GM23248 (cell line): ENCODE measurements at regions not wholly inside any gene's neighbourhood (a gene's known extent, or its start where the extent isn't known, plus 50 kb on each side); places are given as distances from the start of the nearest gene placed in this dataset.

Source experiments
- EZH2 ChIP-seq: fragments of 200-600 bp; sonication (generic); IDR thresholded peaks from 2 replicates; pipeline ENCODE4 v1.6.1; 2018; ENCODE audit warnings: antibody characterized with exemption, mild to moderate bottlenecking; ENCODE audit not compliant: insufficient read depth, poor library complexity, severe bottlenecking
- EZH2phosphoT487 ChIP-seq: fragments of 200-600 bp; sonication (generic); IDR thresholded peaks from 2 replicates; pipeline ENCODE4 v1.6.1; 2018; ENCODE audit warnings: antibody characterized with exemption, moderate library complexity, mild to moderate bottlenecking, low read depth; ENCODE audit not compliant: insufficient read depth

DNA sequence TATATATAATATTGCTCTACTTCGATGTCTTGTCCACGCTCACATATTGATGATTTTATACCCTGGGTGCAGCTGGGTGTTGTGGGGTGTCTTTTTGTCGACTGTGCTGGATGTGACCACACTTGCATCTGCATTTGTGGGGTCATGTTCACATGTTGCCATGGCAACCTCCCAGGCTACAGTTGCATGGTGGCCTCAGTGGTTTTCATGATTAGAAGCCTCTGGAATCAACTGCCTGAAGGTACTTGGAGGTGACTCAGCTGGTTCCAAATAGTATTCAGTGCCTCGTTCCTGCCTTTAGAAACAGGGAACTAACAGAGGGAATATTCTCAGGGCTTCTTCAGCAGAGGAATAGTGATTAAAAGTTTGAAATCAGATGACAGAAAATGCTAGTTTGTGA lies 166.3 kb upstream of the NYAP2 start:
- TF ChIP-seq EZH2 (no peak), EZH2phosphoT487 (no peak)
